Bone marrow (tissue), 2 donors: ENCODE measurements at regions not wholly inside any gene's neighbourhood (a gene's known extent, or its start where the extent isn't known, plus 50 kb on each side); places are given as distances from the start of the nearest gene placed in this dataset.

Experiments used
- DNase-seq, 2 donors: peaks; one replicate each; lab custom pipeline; 2025; lab: John Stamatoyannopoulos, UW

DNA sequence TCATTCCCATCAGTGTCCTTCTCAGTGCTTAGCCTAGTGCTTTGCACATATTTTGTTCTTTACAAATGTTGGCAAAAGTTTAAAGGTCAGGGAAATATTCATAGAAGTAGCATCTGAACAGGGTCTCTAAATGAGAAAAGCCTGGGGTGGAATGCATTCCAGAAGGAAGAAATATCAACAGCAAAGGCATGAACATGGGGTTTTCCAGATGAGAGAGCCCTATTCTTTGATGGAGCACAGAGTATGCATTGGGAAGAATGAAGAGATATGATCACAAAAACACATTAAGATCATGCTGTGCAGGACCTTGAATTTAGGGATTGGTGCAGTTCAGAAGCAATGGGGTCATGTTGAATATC is 140.2 kb downstream of the SNX19 start:
- no peak for DNase-seq

DNA sequence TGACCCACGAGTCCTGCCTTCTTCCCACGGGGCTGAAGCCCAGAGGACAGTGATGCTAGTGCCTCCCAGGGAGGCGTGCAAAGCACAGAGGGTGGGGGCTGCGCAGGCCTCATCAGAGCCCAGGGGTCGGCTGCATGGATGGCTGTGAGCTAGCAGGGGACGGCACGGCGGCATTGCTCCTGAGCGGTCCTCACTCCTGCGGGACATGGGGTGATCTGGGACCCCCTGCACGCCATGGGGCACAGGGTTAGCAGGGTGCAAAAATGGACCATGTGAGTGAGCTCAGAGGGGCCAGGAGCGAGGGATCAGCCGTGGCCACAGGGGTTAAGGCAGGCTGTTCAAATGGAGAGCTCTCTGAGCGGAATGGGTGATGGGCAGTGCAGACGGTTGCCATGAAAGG is 138.3 kb downstream of the SNX19 start:
- no peak for DNase-seq

DNA sequence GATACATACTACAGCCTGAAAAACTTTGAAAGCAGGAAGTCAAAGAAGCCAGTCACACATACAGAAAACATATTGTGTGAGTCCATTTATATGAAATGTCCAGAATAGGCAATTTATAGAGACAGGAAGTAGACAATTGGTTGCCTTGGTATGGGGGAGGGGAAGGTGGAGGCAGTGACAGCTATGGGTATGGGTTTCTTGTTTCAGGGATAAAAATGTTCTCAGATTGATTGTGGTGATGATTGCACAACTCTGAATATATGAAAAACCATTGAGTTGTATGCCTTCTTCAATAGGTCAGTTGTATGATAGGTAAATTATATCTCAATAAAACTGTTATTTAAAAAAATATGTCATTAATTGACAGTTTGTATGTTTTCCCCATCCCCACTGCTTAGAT is 137.6 kb downstream of the SNX19 start:
- DNase-seq = no peak

DNA sequence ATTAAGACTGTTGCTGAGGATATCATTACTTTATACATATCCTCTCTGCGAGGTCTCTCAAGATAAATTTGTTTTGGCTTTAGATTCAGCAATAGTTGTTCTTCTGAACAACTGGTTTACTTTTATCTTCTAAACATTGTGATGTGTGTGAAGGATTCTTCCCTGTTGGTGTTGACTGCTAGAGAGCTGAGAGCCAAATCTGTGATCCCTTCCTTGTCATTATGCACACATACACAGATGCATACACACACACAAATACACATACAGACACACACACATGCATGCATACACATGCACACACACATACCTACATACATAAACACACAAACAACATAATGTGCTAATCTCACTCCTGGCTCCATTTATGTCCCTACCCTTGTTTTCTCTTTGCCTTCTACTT is 137.0 kb downstream of the SNX19 start:
- DNase-seq = no peak

DNA sequence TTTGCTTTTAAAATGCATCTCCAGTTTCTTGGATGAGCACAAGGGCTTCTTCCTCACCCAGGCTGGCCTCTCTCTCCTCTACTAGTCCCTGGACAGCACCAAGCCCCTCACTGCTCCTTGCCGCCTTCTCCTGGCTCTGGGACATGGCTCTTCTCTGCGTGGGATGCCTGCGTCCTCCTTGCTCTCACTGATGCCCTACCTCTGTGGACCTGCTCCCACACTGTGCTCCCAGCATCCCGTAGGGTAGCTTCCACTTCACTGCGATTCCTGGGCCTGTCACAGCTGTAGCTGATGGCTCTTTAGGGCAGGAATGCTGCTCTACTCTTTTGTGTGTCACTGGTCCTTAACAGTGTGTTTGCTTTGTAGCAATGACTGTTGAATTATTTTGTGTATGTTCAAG is 136.3 kb downstream of the SNX19 start:
- no peak for DNase-seq

DNA sequence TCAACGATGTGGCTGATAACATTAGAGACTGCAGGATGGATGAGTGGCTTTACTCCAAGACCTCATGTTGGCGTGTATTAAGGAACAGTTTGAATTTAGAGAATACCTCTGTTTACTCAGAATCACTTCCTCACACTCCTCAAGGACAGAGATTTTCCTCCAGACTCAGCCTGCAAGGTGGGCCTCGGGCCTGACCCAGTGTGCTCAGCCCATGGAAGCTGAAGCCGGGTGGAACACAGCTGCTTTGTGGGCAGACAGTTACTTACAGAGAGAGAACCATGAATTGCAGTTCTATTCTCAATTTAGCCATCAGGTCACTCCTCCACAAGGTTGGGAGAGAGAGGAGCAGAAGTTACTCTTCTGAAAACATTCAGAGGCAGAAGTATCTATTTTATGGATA is 135.8 kb downstream of the SNX19 start:
- DNase-seq = no peak

DNA sequence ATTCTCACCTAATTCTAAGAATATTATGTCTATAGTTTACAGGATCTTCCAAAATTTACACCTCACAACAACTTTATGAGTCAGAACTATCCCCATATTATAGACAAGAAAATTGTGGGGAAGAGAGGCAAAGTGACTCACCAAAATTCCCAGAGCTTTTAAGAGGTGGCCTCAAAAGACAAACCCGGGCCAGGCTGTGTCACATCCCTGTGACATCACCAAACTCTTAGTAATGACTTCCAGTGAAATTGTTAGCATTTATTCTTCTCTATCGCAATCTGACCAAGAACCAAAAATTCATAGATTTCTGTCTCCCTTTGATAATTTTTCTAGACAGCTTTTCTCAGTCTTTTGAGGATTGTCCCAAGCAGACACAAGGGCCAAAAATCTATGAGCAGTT is 134.3 kb downstream of the SNX19 start:
- DNase-seq = no peak

DNA sequence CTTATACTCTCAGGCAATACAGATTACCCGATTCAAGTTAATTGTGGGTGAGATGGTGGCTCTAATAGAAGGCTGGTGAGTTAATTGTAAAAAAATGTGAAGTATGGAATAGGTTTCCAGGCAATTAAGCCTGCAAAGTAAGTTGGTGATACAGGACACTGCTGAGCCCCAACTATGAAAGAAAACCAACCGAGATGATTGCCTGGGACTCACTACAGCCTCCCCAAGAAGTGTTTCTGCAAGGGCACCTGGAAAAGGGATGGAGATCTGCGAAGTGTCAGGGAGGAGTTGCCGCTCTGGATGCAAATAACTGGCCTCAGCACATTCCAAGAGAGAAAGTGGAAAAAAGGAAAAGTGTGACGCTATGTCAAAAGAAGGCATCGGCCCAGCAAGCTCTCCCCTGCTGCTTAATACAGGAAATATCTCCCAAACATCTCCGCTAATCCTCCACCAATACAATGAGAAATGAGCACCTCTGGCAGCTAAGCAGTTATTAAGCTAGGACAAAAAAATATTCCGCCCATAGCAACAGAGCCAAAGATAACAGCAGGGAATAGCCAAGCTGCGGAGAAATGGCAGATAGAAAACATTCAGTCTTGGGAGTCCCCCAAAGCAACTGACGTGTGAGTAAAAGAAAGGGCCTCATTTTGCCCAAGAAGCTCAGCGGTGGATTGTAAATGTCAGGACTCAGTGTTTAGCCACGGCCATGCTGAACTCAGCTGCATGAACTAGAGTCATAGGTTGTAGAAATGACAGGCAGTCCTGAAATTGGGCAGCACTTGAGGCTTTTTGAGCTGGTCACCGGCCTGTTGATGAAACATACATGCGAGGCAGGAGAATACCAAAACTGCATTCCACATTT is 133.7 kb downstream of the SNX19 start:
- no peak for DNase-seq

DNA sequence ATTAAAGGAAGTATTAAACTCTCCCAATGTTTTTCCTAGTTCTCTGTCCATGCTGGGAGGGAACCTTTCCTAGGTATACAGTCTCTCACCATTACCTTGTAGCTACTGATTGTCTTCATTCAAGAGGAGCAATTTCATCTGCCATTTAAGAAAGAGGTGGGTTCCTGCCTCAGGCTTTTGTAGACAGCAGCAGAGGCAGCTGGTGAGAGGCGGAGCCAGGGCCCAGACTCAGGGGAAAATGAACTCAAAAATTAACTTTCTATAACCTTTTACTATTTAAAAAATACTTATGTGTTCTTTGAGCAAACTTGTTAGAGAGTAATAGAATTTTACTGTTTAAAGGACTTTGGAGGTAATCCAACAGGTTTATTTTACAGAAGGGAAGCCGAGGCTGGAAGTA is 133.0 kb downstream of the SNX19 start:
- DNase-seq = no peak

DNA sequence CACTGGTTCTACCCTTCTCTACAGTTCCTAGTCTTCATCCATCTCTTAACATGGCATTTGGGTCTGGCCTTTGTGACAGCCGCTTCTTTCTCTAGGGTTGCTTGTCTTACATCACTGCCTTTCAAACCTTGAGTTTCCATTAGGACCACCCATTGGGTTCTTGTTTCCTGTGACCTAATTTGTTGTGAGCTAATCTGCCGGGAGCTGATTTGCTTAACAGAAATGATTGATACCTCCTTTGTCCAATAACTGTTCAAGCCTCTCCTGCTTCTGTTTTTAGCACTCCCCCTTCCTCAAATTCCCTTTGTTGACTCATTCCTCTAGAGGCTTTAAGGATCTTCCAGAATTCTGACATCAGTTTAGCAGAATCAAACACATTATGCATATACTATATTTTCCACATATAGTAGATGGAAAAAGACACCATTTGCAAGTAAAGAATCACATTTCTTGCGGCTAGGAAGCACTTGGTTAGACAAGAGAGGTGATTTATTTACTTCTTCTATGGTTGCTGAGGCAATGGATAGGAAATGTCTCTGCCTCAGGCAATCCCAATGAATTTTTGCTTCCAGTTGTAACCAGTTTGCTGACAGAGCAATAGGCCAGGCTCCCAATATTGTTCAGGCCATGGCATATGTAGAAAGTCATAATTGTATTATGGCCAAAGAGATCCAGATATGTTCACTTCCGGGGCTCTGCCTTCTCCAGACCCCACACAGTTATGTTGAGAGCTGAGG is 130.7 kb downstream of the SNX19 start:
- DNase-seq = no peak

DNA sequence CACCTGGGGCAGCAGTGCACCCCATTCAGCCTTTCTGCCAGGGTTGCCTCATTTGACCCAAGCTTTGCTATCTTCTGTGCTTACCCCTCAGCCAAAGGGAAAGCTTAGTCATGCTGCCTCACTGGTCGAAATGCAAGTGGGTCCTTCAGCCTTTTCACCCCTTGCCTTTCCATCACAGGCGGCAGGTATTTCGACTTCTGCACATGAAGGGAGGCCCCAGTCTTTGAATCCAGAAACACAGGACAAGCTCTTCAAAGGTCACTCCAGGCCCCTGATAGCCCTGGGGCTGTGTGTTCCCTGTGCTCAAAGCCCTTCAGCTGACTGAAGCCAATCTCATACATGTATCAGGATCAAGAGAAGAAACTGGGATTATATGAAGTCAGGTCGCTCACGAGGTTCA is 129.7 kb downstream of the SNX19 start:
- DNase-seq = no peak

DNA sequence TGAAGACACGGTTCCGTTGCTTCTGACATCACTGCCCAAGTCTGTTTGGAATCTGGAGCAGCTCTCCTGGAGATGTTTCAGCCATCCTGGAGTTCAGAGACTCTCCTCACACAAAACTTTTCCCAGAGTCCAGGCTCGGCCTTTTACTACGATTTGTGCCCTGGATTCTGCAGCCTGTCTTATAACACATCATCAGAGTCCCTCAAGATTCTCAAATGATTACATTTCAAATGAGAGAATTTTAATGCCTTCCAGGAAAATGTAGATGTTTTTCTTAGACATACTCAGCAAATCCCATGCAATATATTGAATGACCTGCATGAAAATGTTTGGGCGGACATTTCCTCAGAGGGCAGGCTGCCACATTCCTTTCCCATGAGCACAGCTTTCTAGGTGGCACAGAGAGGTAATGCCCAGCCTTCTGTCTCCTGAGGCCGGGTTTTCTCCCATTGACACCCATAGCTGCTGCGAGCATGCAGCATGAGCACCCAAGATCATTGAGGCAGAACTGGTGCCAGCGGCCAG is 129.1 kb downstream of the SNX19 start:
- no peak for DNase-seq

DNA sequence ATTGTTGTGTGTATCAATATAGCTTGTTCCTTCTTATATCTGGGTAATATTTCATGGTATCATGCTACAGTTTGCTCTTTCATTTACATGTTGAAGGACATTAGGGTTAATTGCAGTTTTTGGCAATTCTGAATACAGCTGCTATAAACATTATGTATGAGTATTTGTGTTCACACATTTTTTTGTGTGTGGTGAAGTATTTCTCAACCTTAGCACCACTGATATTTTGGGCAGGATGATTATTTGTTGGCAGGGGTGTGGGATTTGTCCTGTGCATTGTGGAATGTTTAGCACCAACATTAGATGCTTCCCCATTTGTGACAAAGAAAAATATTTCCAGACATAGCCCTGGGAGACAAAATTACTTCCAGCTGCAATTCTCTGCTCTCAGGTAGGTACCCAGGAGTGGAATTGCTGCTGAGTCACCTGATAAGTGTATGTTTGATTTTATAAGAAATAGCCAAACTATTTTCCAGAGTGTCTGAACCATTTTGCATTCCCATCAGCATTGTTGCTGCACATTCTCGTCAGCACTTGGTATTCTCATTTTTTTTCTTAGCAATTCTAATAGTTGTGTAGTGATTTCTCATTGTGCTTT is 128.2 kb downstream of the SNX19 start:
- no peak for DNase-seq

DNA sequence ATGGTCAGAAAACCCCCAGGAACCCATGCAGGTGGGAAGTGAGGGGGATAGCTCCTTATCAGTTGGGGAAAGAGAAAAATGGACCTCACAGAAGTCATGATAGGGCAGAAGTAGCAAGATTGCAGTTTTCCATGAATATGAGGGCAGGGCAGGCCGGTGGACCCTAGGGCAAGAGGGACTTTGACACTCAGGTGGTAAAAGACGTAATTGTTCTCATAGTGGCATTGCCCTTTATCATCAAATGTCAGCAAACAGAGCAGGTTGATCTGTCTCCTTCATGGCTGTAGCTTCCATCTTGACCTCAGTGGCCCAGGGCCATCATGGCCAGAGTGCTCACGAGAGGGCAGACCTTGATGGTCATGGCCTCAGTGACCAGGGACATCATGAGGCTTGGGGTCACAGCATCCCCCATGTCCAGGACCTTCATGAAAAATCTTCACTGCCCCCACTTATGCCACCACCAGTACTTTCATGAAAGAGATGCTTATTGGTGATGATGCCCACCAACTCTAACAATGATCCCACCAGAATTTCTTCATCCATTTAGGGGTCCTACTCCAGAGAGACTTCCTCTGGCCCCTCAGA is 127.1 kb downstream of the SNX19 start:
- DNase-seq = no peak

DNA sequence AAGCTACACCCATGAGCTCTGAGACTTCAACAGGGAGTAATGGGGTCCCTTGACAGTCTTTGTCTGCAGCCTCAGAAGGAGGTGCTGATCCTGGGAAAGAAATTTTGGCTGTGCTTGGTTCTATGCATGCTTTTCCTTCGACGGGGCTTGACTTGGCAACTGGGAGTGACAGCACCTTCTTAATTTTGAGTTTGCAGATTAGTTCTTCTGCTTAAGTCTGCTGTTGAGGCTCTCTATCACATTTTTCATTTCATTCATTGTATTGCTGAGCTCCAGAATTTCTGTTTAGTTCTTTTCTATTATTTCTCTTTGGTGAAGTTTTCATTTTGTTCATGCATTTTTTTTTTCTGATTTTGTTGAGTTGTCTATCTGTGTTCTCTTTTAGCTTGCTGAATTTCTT is 125.6 kb downstream of the SNX19 start:
- no peak for DNase-seq

DNA sequence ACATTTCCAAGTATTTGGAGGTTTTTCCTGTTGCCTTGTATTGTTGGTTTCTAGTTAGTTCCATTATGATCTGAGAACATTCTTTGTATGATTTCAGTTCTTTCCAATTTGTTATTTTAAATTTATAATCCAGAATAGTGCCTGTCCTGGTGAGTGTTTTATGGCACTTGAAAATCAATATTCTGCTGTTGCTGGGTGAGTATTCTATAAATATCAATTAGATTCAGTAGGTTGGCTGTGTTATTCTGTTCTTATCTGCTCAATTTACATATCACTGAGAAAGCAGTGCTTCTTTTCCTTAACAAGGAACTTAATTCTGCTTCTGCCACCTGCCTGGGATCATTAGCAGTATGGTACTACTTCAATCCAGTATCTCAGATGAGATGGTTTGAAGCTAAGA is 123.5 kb downstream of the SNX19 start:
- no peak for DNase-seq

DNA sequence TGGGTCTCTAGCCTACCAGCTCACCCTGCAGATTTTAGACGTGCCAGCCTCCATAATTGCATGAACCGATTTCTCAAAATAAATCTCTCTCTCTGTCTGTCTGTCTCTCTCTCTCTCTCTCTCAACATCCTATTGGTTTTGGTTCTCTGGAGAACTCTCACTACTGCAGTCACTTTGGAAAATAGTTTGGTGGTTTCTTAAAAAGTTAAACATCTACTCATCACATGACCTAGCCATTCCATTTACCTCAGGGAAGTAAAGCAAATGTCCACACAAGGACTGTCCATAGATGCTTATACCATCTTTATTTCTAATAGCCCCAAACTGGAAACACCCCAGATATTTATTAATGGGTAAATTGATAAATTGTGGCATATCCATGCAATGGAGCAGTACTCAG is 119.5 kb downstream of the SNX19 start:
- no peak for DNase-seq

DNA sequence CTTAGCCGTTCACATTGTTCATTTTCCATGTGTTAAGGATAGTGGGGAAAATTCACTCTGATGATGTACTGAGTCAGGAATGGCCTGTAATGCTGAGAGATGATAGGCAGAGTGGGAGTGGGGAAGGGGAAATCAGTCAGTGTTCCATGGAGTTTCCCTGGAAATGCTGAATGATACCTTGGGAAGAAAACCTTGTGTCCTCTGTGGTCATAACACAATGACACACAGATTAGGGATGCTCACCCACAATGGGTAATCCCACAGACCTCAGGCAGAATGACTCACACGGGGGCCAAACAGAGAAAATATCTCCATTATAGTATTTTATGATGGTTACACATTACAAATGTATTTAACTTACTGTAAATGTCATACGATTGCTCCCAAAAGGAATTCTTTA is 118.0 kb downstream of the SNX19 start:
- no peak for DNase-seq

DNA sequence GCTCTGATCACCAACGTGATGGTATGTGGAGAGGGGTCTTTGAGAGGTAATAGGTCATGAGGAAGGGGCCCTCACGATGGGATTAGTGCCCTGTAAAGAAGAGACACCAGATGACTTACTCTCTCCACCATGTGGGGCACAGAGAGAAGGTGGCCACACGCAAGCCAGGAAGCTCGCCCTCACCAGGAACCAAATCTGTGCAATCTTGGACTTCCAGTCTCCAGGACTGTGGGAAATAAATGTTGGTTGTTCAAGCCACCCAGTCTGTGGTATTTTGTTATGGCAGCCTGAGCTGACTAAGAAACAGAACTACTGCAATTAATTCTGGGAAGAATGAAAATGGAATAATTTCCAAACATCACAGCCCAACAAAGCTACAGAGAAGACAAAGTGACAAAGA is 117.5 kb downstream of the SNX19 start:
- no peak for DNase-seq

DNA sequence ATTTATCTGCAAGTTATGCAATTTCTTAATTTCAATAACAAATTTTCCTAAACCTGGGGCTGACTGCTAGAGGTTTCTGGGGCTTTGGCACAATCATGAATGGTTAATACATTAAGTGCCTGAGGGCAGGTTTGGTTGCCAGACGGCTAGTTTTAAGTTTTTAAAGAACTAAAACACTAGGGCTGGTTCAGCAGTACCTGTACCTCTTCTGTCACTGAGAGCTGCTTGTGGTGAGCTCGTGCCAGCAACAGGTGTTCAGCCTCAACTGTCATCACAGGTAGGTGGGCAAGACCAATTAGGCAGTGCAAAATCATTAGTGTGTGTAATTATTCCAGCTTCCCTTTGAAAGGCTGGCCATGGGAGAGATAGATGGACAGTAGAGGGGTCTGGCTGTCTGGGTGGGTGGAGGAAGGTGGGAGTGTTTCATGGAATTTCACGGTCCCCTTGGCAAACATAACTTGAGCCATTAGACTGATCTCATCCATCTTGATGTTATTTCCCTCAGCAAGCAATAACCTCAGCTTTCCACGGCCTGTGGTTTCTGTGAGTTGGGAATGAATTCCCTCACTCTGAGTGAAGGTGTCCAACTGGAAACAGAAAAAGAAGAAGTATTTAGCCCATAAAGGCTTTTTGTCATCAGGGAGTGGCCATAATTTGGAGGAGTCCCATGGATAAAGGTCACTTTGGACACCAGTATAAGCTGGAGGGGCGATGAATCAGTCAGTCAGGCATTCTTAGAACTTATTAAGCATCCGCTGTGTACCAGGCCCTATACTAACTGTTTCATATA is 114.8 kb downstream of the SNX19 start:
- DNase-seq = no peak

DNA sequence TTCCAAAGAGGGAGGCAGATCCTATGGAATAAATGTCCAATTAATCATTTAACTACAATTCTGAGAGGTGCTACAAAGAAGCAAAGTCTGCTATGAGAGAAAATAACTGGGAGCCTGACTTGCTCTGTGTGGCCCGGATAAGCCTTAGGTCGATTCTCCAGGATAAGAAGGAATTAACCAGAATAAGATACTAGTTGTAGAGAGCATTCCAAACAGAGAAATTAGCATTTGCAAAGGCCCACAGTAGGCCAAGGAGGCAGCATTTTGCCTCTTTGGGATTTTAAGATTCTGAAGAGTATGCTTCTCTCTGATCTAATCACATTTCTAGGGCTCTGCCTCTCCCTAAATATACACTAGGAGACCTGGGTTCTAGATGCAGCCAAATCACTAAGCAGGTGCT is 113.7 kb downstream of the SNX19 start:
- no peak for DNase-seq
